HEK293 (cell line): ENCODE measurements at regions not wholly inside any gene's neighbourhood (a gene's known extent, or its start where the extent isn't known, plus 50 kb on each side); places are given as distances from the start of the nearest gene placed in this dataset.

Experiments used
- CTCF ChIA-PET: fragments of 350-600 bp; formaldehyde crosslinking; extraction: SDS; loops from one replicate; lab custom pipeline; 2021; ENCODE audit warnings: antibody characterized with exemption; lab: Yijun Ruan, JAX
- POLR2A ChIA-PET: fragments of 300-600 bp; formaldehyde crosslinking; extraction: SDS; loops from one replicate; lab custom pipeline; 2020; ENCODE audit warnings: antibody characterized with exemption, inconsistent platforms; lab: Yijun Ruan, JAX
- H3K27ac ChIP-seq: fragments of 200-500 bp; sonication (Bioruptor generic); 2 replicates; pipeline ENCODE4 v1.5.1; 2014; ENCODE audit warnings: low read depth, low read length, control low read depth, inconsistent platforms; ENCODE audit errors: extremely low read depth
- H3K36me3 ChIP-seq, 2 experiments: fragments of 200-500 bp in 1 of 2; sonication (Bioruptor generic) in 1 of 2; 1 replicate in 1 of 2; 2 replicates in 1 of 2; pipeline ENCODE4 v1.5.1; 2014 to 2017; ENCODE audit warnings: inconsistent platforms in 2 of 2, low read length in 2 of 2; ENCODE audit not compliant: control insufficient read depth in 2 of 2, insufficient read depth in 1 of 2
- H3K4me1 ChIP-seq: fragments of 200-500 bp; sonication (Bioruptor generic); 2 replicates; pipeline ENCODE4 v1.5.1; 2014; ENCODE audit warnings: mild to moderate bottlenecking, low read length, inconsistent platforms; ENCODE audit not compliant: control insufficient read depth, insufficient read depth
- H3K4me3 ChIP-seq: 2 replicates; pipeline ENCODE4 v1.5.1; 2011; ENCODE audit warnings: low read depth, mild to moderate bottlenecking, control low read depth, low read length, moderate library complexity
- H3K9me3 ChIP-seq: fragments of 200-500 bp; sonication (Bioruptor generic); 2 replicates; pipeline ENCODE4 v1.5.1; 2014; ENCODE audit warnings: low read depth, low read length, inconsistent platforms; ENCODE audit not compliant: control insufficient read depth, insufficient read depth
- GLIS1 ChIP-seq: fragments of 450-650 bp; formaldehyde crosslinking; IDR thresholded peaks from 2 replicates; pipeline ENCODE4 v1.5.1; 2016; ENCODE audit warnings: missing biosample characterization, missing genetic modification characterization
- KLF10 ChIP-seq: fragments of 450-650 bp; IDR thresholded peaks from 2 replicates; pipeline ENCODE4 v1.5.1; 2018; ENCODE audit warnings: missing biosample characterization, mild to moderate bottlenecking, missing genetic modification characterization
- PBX3 ChIP-seq: sonication (generic); formaldehyde crosslinking; IDR thresholded peaks from 2 replicates; pipeline ENCODE4 v1.8.1; 2022; ENCODE audit warnings: mild to moderate bottlenecking, moderate library complexity, missing genetic modification reagents
- RBAK ChIP-seq: fragments of 450-650 bp; formaldehyde crosslinking; IDR thresholded peaks from 2 replicates; pipeline ENCODE4 v1.5.1; 2016; ENCODE audit warnings: missing biosample characterization, missing genetic modification characterization
- REPIN1 ChIP-seq: fragments of 450-650 bp; formaldehyde crosslinking; IDR thresholded peaks from 2 replicates; pipeline ENCODE4 v1.5.1; 2017; ENCODE audit warnings: missing biosample characterization, missing genetic modification characterization, low read depth
- SCRT2 ChIP-seq: fragments of 450-650 bp; formaldehyde crosslinking; IDR thresholded peaks from 2 replicates; pipeline ENCODE4 v1.5.1; 2016; ENCODE audit warnings: missing biosample characterization, missing genetic modification characterization
- ZBTB7A ChIP-seq: fragments of 450-650 bp; formaldehyde crosslinking; IDR thresholded peaks from 2 replicates; pipeline ENCODE4 v1.5.1; 2016; ENCODE audit warnings: low read depth, missing biosample characterization, missing genetic modification characterization
- ZIC2 ChIP-seq: fragments of 450-650 bp; formaldehyde crosslinking; IDR thresholded peaks from 2 replicates; pipeline ENCODE4 v1.5.1; 2016; ENCODE audit warnings: missing biosample characterization, missing genetic modification characterization
- ZNF133 ChIP-seq: fragments of 450-650 bp; formaldehyde crosslinking; IDR thresholded peaks from 2 replicates; pipeline ENCODE4 v1.5.1; 2016; ENCODE audit warnings: missing biosample characterization, missing genetic modification characterization
- ZNF148 ChIP-seq: fragments of 450-650 bp; formaldehyde crosslinking; IDR thresholded peaks from 2 replicates; pipeline ENCODE4 v1.5.0; 2017; ENCODE audit warnings: missing biosample characterization, missing genetic modification characterization, borderline replicate concordance
- ZNF211 ChIP-seq: fragments of 450-650 bp; formaldehyde crosslinking; IDR thresholded peaks from 2 replicates; pipeline ENCODE4 v1.5.1; 2016; ENCODE audit warnings: low read depth, missing biosample characterization, missing genetic modification characterization
- ZNF239 ChIP-seq: fragments of 450-650 bp; formaldehyde crosslinking; IDR thresholded peaks from 2 replicates; pipeline ENCODE4 v1.5.1; 2016; ENCODE audit warnings: missing biosample characterization, missing genetic modification characterization
- ZNF341 ChIP-seq: fragments of 450-650 bp; formaldehyde crosslinking; IDR thresholded peaks from 2 replicates; pipeline ENCODE4; 2016; ENCODE audit warnings: low read depth, missing biosample characterization, missing genetic modification characterization
- ZNF366 ChIP-seq: fragments of 450-650 bp; formaldehyde crosslinking; conservative IDR thresholded peaks from 2 replicates; pipeline ENCODE4 v1.5.1; 2016; ENCODE audit warnings: missing biosample characterization, missing genetic modification characterization
- ZNF423 ChIP-seq: fragments of 450-650 bp; formaldehyde crosslinking; IDR thresholded peaks from 2 replicates; pipeline ENCODE4 v1.5.1; 2016; ENCODE audit warnings: missing biosample characterization, missing genetic modification characterization
- ZNF510 ChIP-seq: fragments of 450-650 bp; formaldehyde crosslinking; IDR thresholded peaks from 2 replicates; pipeline ENCODE4 v1.5.1; 2018; ENCODE audit warnings: mild to moderate bottlenecking, missing genetic modification characterization, missing biosample characterization; ENCODE audit not compliant: insufficient replicate concordance
- ZNF514 ChIP-seq: fragments of 450-650 bp; formaldehyde crosslinking; IDR thresholded peaks from 2 replicates; pipeline ENCODE4 v1.5.1; 2016; ENCODE audit warnings: missing biosample characterization, missing genetic modification characterization
- ZNF555 ChIP-seq: fragments of 450-650 bp; formaldehyde crosslinking; conservative IDR thresholded peaks from 2 replicates; pipeline ENCODE4 v1.5.1; 2017; ENCODE audit warnings: missing biosample characterization, mild to moderate bottlenecking, missing genetic modification characterization, inconsistent platforms
- ZNF561 ChIP-seq: fragments of 450-650 bp; IDR thresholded peaks from 2 replicates; pipeline ENCODE4 v1.5.1; 2018; ENCODE audit warnings: missing biosample characterization, missing genetic modification characterization, borderline replicate concordance
- ZNF621 ChIP-seq: fragments of 450-650 bp; formaldehyde crosslinking; IDR thresholded peaks from 2 replicates; pipeline ENCODE4 v1.5.1; 2017; ENCODE audit warnings: missing biosample characterization, missing genetic modification characterization
- ZNF654 ChIP-seq: fragments of 450-650 bp; formaldehyde crosslinking; IDR thresholded peaks from 2 replicates; pipeline ENCODE4 v1.5.1; 2016; ENCODE audit warnings: low read depth, missing biosample characterization, missing genetic modification characterization
- ZNF670 ChIP-seq: fragments of 450-650 bp; formaldehyde crosslinking; IDR thresholded peaks from 2 replicates; pipeline ENCODE4 v1.5.1; 2016; ENCODE audit warnings: missing biosample characterization, missing genetic modification characterization, low read depth
- ZNF776 ChIP-seq: fragments of 450-650 bp; formaldehyde crosslinking; IDR thresholded peaks from 2 replicates; pipeline ENCODE4 v1.5.0; 2017; ENCODE audit warnings: missing biosample characterization, missing genetic modification characterization, borderline replicate concordance
- ZNF777 ChIP-seq: fragments of 450-650 bp; formaldehyde crosslinking; IDR thresholded peaks from 2 replicates; pipeline ENCODE4 v1.5.1; 2017; ENCODE audit warnings: missing biosample characterization, missing genetic modification characterization, borderline replicate concordance
- ZNF785 ChIP-seq: fragments of 450-650 bp; formaldehyde crosslinking; IDR thresholded peaks from 2 replicates; pipeline ENCODE4 v1.5.1; 2016; ENCODE audit warnings: missing biosample characterization, missing genetic modification characterization
- ZNF843 ChIP-seq: fragments of 450-650 bp; formaldehyde crosslinking; IDR thresholded peaks from 2 replicates; pipeline ENCODE4 v1.5.1; 2016; ENCODE audit warnings: missing biosample characterization, missing genetic modification characterization
- TF ChIP-seq, protein P1 (sequence below): fragments of 450-650 bp; formaldehyde crosslinking; IDR thresholded peaks from 2 replicates; pipeline ENCODE4 v1.5.1; 2016; ENCODE audit warnings: missing biosample characterization, missing genetic modification characterization
- TF ChIP-seq, protein P2 (sequence below): fragments of 450-650 bp; formaldehyde crosslinking; IDR thresholded peaks from 2 replicates; pipeline ENCODE4 v1.5.1; 2017; ENCODE audit warnings: missing biosample characterization, missing genetic modification characterization
- TF ChIP-seq, protein P3 (sequence below): fragments of 450-650 bp; formaldehyde crosslinking; IDR thresholded peaks from 2 replicates; pipeline ENCODE4 v1.5.1; 2017; ENCODE audit warnings: missing biosample characterization, missing genetic modification characterization

- TF ChIP-seq, protein P1, sequence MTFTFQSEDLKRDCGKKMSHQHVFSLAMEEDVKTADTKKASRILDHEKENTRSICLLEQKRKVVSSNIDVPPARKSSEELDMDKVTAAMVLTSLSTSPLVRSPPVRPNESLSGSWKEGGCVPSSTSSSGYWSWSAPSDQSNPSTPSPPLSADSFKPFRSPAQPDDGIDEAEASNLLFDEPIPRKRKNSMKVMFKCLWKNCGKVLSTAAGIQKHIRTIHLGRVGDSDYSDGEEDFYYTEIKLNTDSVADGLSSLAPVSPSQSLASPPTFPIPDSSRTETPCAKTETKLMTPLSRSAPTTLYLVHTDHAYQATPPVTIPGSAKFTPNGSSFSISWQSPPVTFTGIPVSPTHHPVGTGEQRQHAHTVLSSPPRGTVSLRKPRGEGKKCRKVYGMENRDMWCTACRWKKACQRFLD, result no peak
- TF ChIP-seq ZNF621 (tag by site-specific recombination), result no peak
- TF ChIP-seq GLIS1, result no peak
- TF ChIP-seq KLF10 (tag by site-specific recombination), result no peak
- TF ChIP-seq ZNF211 (tag by site-specific recombination), result no peak
- no peak for TF ChIP-seq ZNF670 (tag by site-specific recombination)
- no peak for TF ChIP-seq ZNF514
- no peak for TF ChIP-seq ZNF239 (tag by site-specific recombination)
- TF ChIP-seq ZNF148 (tag by site-specific recombination), result no peak
Measured at GRCh38 chr4:23577398-23577797, 312.4 kb downstream of the PPARGC1A start (continued).

GRCh38 chr4:23572382-23572781 lies 317.5 kb downstream of the PPARGC1A start:
- CTCF ChIA-PET, result no interaction called here
- TF ChIP-seq ZNF341 (no peak), ZNF843 (no peak), ZNF561 (tag by site-specific recombination) (no peak), RBAK (no peak), ZNF423 (tag by site-specific recombination) (no peak), ZNF654 (tag by site-specific recombination) (no peak), ZNF133 (tag by site-specific recombination) (no peak), ZNF777 (tag by site-specific recombination) (no peak), REPIN1 (tag by site-specific recombination) (no peak), ZNF510 (tag by site-specific recombination) (no peak)
- TF ChIP-seq, protein P2, sequence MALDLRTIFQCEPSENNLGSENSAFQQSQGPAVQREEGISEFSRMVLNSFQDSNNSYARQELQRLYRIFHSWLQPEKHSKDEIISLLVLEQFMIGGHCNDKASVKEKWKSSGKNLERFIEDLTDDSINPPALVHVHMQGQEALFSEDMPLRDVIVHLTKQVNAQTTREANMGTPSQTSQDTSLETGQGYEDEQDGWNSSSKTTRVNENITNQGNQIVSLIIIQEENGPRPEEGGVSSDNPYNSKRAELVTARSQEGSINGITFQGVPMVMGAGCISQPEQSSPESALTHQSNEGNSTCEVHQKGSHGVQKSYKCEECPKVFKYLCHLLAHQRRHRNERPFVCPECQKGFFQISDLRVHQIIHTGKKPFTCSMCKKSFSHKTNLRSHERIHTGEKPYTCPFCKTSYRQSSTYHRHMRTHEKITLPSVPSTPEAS, result no peak
- Histone ChIP-seq H3K27ac (no peak overlapping the region), H3K36me3 (no peaks in the 10 kb centered on the region), H3K4me3 (no peak overlapping the region), H3K9me3 (no peaks in the 10 kb centered on the region), H3K4me1 (no peaks in the 10 kb centered on the region)
- POLR2A ChIA-PET, result no interaction called here

- Histone ChIP-seq H3K36me3 (no peaks in the 10 kb centered on the region), H3K9me3 (no peaks in the 10 kb centered on the region), H3K27ac (no peak overlapping the region), H3K4me1 (no peaks in the 10 kb centered on the region), H3K4me3 (no peak overlapping the region)
- CTCF ChIA-PET, result no interaction called here
- POLR2A ChIA-PET, result no interaction called here
- TF ChIP-seq ZNF341 (no peak), ZNF366 (tag by site-specific recombination) (no peak), SCRT2 (no peak), ZNF785 (tag by site-specific recombination) (no peak), ZIC2 (tag by site-specific recombination) (no peak), ZNF555 (tag by site-specific recombination) (no peak), ZBTB7A (no peak), ZNF777 (tag by site-specific recombination) (no peak), ZNF776 (tag by site-specific recombination) (no peak), PBX3 (CRISPR knock-in tag) (no peak)
- TF ChIP-seq, protein P3, sequence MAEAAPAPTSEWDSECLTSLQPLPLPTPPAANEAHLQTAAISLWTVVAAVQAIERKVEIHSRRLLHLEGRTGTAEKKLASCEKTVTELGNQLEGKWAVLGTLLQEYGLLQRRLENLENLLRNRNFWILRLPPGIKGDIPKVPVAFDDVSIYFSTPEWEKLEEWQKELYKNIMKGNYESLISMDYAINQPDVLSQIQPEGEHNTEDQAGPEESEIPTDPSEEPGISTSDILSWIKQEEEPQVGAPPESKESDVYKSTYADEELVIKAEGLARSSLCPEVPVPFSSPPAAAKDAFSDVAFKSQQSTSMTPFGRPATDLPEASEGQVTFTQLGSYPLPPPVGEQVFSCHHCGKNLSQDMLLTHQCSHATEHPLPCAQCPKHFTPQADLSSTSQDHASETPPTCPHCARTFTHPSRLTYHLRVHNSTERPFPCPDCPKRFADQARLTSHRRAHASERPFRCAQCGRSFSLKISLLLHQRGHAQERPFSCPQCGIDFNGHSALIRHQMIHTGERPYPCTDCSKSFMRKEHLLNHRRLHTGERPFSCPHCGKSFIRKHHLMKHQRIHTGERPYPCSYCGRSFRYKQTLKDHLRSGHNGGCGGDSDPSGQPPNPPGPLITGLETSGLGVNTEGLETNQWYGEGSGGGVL (tag by site-specific recombination), result no peak
Measured at GRCh38 chr4:23567338-23567737, 322.5 kb downstream of the PPARGC1A start.
